NB4 (cell line): ENCODE measurements at regions not wholly inside any gene's neighbourhood (a gene's known extent, or its start where the extent isn't known, plus 50 kb on each side); places are given as distances from the start of the nearest gene placed in this dataset.

ENCODE experiments used
- MYC ChIP-seq: IDR thresholded peaks from 2 replicates; pipeline ENCODE4 v1.6.1; 2011; ENCODE audit warnings: low read depth, low read length
- POLR2A ChIP-seq: IDR thresholded peaks from 2 replicates; pipeline ENCODE4 v1.6.1; 2011; ENCODE audit warnings: mild to moderate bottlenecking; ENCODE audit not compliant: insufficient read length; ENCODE audit errors: extremely low read depth
- TF ChIP-seq, protein P1 (sequence below): IDR thresholded peaks from one replicate; pipeline ENCODE4 v1.5.1; 2012; ENCODE audit warnings: low read depth, low read length
- TF ChIP-seq, protein P2 (sequence below): IDR thresholded peaks from 2 replicates; pipeline ENCODE4 v1.6.1; 2011; ENCODE audit warnings: low read depth, low read length

DNA sequence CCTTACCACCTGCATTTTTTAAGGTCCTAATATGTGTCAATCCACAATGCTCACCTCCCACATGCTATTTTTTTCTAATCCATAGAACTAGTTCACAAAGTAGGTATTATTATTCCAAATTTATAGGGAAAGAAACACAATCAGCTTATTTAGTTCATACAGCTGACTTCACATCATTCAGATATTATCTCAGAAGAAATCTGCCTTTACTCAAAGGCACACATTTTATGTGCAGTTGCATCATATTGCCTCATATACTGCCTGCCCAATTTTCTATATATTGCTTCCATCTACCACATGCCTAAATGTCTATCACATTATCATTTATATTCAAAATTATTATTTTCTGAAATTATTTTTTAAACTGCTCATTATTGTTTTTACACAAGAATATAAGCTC lies 88.7 kb upstream of the LUZP2 start:
- no peak for TF ChIP-seq POLR2A
- TF ChIP-seq, protein P1, sequence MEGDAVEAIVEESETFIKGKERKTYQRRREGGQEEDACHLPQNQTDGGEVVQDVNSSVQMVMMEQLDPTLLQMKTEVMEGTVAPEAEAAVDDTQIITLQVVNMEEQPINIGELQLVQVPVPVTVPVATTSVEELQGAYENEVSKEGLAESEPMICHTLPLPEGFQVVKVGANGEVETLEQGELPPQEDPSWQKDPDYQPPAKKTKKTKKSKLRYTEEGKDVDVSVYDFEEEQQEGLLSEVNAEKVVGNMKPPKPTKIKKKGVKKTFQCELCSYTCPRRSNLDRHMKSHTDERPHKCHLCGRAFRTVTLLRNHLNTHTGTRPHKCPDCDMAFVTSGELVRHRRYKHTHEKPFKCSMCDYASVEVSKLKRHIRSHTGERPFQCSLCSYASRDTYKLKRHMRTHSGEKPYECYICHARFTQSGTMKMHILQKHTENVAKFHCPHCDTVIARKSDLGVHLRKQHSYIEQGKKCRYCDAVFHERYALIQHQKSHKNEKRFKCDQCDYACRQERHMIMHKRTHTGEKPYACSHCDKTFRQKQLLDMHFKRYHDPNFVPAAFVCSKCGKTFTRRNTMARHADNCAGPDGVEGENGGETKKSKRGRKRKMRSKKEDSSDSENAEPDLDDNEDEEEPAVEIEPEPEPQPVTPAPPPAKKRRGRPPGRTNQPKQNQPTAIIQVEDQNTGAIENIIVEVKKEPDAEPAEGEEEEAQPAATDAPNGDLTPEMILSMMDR: no peak
- TF ChIP-seq, protein P2, sequence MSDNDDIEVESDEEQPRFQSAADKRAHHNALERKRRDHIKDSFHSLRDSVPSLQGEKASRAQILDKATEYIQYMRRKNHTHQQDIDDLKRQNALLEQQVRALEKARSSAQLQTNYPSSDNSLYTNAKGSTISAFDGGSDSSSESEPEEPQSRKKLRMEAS: no peak
- TF ChIP-seq MYC: no peak
